AG04449 (cell line): ENCODE measurements at regions not wholly inside any gene's neighbourhood (a gene's known extent, or its start where the extent isn't known, plus 50 kb on each side); places are given as distances from the start of the nearest gene placed in this dataset.

Source experiments
- CTCF ChIA-PET: fragments of 350-600 bp; formaldehyde crosslinking; extraction: SDS; loops from one replicate; lab custom pipeline; 2021; ENCODE audit warnings: antibody characterized with exemption; lab: Yijun Ruan, JAX
- POLR2A ChIA-PET: fragments of 400-600, 350-600 bp; formaldehyde crosslinking; extraction: SDS; loops from one replicate; lab custom pipeline; 2020; ENCODE audit warnings: antibody characterized with exemption, inconsistent platforms; lab: Yijun Ruan, JAX
- DNase-seq: peaks from one replicate; pipeline ENCODE4 v3.0.0-alpha.2; 2010; ENCODE audit warnings: low read depth, low spot score
- H3K4me3 ChIP-seq: 2 replicates; pipeline ENCODE4 v1.5.1; 2011; ENCODE audit warnings: low read depth, mild to moderate bottlenecking, control low read depth, low read length
- TF ChIP-seq, protein P1 (sequence below): IDR thresholded peaks from one replicate; pipeline ENCODE4 v1.5.1; 2011; ENCODE audit warnings: mild to moderate bottlenecking, moderate library complexity, low read length, control low read depth, inconsistent platforms; ENCODE audit not compliant: insufficient read depth; ENCODE audit errors: missing control alignments

DNA sequence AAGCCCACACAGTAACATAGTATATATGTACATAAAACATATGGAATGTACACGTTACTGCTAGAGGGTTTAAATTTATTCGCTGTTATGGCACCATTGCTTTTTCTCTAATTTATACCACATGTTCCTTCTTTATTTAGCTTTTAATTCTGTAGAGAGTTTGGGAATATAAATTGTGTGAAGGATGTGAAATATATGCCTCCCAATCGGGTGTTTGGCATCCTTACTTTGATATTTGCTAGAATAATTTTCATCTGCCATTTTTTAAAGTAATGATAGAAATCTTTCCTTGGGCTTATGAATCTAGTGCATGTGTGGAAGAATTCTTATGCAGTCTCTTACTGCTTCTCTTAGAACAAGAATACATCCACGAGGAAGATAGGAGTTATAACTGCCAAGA, 509.8 kb upstream of the RAG2 start:
- POLR2A ChIA-PET: no interaction called here
- DNase-seq: no peak
- CTCF ChIA-PET: no interaction called here
- no peak overlapping the region for H3K4me3 ChIP-seq
- TF ChIP-seq, protein P1, sequence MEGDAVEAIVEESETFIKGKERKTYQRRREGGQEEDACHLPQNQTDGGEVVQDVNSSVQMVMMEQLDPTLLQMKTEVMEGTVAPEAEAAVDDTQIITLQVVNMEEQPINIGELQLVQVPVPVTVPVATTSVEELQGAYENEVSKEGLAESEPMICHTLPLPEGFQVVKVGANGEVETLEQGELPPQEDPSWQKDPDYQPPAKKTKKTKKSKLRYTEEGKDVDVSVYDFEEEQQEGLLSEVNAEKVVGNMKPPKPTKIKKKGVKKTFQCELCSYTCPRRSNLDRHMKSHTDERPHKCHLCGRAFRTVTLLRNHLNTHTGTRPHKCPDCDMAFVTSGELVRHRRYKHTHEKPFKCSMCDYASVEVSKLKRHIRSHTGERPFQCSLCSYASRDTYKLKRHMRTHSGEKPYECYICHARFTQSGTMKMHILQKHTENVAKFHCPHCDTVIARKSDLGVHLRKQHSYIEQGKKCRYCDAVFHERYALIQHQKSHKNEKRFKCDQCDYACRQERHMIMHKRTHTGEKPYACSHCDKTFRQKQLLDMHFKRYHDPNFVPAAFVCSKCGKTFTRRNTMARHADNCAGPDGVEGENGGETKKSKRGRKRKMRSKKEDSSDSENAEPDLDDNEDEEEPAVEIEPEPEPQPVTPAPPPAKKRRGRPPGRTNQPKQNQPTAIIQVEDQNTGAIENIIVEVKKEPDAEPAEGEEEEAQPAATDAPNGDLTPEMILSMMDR: no peak

DNA sequence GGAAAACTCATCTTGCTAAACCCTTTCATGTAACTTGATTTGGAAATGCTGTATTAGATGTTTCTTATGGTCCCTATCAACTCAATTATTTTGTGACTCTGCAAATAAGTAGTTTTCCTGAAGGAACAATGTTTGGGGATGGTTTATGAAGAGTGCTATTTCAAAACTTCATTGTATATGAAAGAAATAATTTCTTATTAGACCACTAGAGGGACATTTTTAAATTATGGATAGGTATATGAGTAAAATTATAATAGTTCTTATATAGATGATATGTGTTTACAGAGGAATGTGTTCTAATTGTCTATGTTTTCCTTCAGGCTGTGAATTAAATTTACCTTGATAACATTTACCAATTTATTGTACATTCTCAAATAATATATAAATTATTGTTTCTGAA, 509.4 kb upstream of the RAG2 start:
- H3K4me3 ChIP-seq: no peak overlapping the region
- DNase-seq: no peak
- CTCF ChIA-PET: no interaction called here
- POLR2A ChIA-PET: no interaction called here
- TF ChIP-seq, protein P1: no peak

DNA sequence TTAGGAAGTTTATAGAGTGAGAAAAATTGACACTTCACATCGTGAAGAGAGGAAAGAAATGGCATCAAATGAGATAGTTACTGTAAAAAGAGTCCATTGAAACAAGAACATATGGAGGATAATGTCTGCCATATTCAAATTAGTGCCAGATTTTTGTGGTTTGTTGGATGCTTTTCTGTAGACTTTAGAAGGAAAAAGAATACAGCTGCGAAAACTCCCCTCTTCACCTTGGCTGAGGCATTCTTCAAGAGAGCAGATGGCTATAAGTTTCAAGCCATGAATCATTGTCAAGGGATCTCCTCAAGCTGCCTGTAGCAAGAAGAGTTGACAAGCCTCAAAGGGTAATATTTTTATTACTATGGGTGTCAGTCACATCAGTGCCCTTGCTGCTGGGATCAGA, 507.4 kb upstream of the RAG2 start:
- no peak for DNase-seq
- TF ChIP-seq, protein P1: no peak
- ChIA-PET CTCF (no interaction called here), POLR2A (no interaction called here)
- H3K4me3 ChIP-seq: no peak overlapping the region

DNA sequence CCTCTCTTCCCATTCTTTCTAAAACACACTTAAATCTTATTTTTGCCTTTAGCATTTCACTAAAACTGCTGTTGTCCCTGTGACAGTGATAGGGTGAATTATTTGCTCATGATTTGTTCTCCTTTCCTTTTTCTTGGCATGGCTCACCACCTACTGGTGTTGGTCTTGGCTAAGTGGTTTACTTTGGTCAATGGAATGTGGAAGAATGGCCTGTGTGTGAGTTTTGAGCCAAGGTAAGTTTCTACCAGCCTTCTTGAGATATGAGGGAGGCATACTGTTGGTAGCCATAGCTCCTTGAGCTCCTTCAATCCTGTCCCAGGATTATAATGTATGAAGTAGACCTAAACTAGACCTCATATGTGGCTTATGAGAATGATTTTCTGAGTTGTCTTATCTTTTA, 506.3 kb upstream of the RAG2 start:
- no peak overlapping the region for H3K4me3 ChIP-seq
- ChIA-PET CTCF (no interaction called here), POLR2A (no interaction called here)
- DNase-seq: no peak
- TF ChIP-seq, protein P1: no peak

DNA sequence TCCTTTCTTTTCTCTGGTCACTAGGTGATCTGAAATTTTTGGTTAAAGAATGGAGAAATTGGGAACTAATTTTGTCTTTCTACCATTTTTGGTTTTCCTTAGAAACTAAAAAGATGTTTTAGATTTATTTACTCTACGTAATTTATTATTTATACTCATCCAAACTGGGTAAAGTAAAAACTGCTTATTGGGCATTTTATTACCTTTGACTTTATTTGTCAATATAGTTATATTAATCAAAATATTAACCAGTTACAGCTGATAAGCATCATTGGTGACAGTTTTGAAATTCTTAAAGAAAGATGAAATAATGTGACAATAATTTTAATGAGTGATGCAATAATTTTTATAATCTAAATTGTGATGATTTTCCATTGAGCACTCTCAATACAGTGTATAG, 502.0 kb upstream of the RAG2 start:
- H3K4me3 ChIP-seq: no peak overlapping the region
- TF ChIP-seq, protein P1: no peak
- POLR2A ChIA-PET: no interaction called here
- no peak for DNase-seq
- CTCF ChIA-PET: no interaction called here

DNA sequence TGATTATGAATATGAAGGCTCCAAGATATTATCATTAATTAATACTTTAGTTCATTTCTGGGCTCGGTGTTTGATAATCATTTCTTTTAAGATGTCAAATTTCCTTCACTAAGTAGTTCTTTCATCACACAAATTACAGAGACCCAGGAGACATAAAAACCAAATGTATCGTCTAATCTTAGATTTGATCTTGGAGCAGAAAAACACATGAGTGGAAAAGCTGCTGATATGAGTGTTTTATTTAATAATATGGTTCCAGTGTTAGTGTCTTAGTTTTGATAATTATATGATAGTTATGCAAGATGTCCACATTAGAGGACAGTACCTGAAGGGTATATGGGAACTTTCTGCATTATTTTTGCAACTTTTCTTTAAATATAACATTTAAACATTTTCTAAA, 494.5 kb upstream of the RAG2 start:
- ChIA-PET CTCF (no interaction called here), POLR2A (no interaction called here)
- no peak for DNase-seq
- no peak overlapping the region for H3K4me3 ChIP-seq
- TF ChIP-seq, protein P1: no peak

DNA sequence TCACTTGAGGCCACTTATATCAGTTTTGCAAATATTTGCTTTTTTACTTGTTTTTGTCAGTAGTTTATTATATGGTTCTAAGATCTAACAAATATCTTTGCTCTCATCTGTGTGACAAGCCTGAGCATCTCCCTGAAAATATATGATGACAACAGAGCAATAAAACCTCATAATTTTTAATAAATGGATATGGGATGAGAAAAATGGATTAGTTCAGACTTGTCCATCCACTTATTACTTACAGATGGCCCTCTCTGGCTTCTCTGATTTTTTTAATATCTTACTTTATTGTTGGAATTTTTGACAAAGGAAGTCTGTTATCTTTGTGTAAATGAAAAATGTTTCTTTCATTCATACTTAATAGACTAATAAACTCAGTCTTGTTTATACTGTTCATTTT, 491.4 kb upstream of the RAG2 start:
- ChIA-PET POLR2A (no interaction called here), CTCF (no interaction called here)
- TF ChIP-seq, protein P1: no peak
- no peak overlapping the region for H3K4me3 ChIP-seq
- DNase-seq: no peak
